Endothelial cell (in vitro differentiated cells): ENCODE measurements at regions not wholly inside any gene's neighbourhood (a gene's known extent, or its start where the extent isn't known, plus 50 kb on each side); places are given as distances from the start of the nearest gene placed in this dataset.

Source experiments
- DNase-seq: peaks from one replicate; pipeline ENCODE4 v3.0.0; 2021; ENCODE audit warnings: low spot score
- H3K27ac Mint-ChIP-seq: one replicate; pipeline ENCODE4 v1.8.0; 2021; ENCODE audit warnings: mixed read lengths, inconsistent platforms; ENCODE audit not compliant: unreplicated experiment
- H3K27me3 Mint-ChIP-seq: one replicate; pipeline ENCODE4 v1.8.0; 2021; ENCODE audit warnings: mild to moderate bottlenecking, moderate library complexity, mixed read lengths, inconsistent platforms; ENCODE audit not compliant: unreplicated experiment
- H3K36me3 Mint-ChIP-seq: one replicate; pipeline ENCODE4 v1.8.0; 2021; ENCODE audit warnings: mild to moderate bottlenecking, low read depth, mixed read lengths, inconsistent platforms; ENCODE audit not compliant: unreplicated experiment
- H3K4me1 Mint-ChIP-seq: one replicate; pipeline ENCODE4 v1.8.0; 2021; ENCODE audit warnings: mild to moderate bottlenecking, mixed read lengths, inconsistent platforms; ENCODE audit not compliant: unreplicated experiment
- H3K4me3 Mint-ChIP-seq: one replicate; pipeline ENCODE4 v1.8.0; 2021; ENCODE audit warnings: mild to moderate bottlenecking, mixed read lengths, inconsistent platforms; ENCODE audit not compliant: unreplicated experiment
- H3K9me3 Mint-ChIP-seq: one replicate; pipeline ENCODE4 v1.8.0; 2021; ENCODE audit warnings: mixed read lengths, inconsistent platforms; ENCODE audit not compliant: unreplicated experiment
- TF ChIP-seq, protein P1 (sequence below): fragments of 200-600 bp; sonication (generic); IDR thresholded peaks from one replicate; pipeline ENCODE4 v1.5.0; 2021; ENCODE audit warnings: antibody characterized with exemption; ENCODE audit not compliant: unreplicated experiment

- no peaks in the 10 kb centered on the region for H3K27me3 Mint-ChIP-seq
- no peak for DNase-seq
- H3K27ac Mint-ChIP-seq: no peak overlapping the region
- TF ChIP-seq, protein P1, sequence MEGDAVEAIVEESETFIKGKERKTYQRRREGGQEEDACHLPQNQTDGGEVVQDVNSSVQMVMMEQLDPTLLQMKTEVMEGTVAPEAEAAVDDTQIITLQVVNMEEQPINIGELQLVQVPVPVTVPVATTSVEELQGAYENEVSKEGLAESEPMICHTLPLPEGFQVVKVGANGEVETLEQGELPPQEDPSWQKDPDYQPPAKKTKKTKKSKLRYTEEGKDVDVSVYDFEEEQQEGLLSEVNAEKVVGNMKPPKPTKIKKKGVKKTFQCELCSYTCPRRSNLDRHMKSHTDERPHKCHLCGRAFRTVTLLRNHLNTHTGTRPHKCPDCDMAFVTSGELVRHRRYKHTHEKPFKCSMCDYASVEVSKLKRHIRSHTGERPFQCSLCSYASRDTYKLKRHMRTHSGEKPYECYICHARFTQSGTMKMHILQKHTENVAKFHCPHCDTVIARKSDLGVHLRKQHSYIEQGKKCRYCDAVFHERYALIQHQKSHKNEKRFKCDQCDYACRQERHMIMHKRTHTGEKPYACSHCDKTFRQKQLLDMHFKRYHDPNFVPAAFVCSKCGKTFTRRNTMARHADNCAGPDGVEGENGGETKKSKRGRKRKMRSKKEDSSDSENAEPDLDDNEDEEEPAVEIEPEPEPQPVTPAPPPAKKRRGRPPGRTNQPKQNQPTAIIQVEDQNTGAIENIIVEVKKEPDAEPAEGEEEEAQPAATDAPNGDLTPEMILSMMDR: no peak
- peaks cover 7% of the 10 kb centered on the region for H3K4me1 Mint-ChIP-seq
- no peaks in the 10 kb centered on the region for H3K36me3 Mint-ChIP-seq
- no peaks in the 10 kb centered on the region for H3K9me3 Mint-ChIP-seq
- no peak overlapping the region for H3K4me3 Mint-ChIP-seq
Observed at GRCh38 chr2:237035781-237036475, 49.8 kb upstream of the COPS8 start.
